Vagina (tissue), 2 donors: ENCODE measurements at regions not wholly inside any gene's neighbourhood (a gene's known extent, or its start where the extent isn't known, plus 50 kb on each side); places are given as distances from the start of the nearest gene placed in this dataset.

Experiments used
- CTCF ChIP-seq, 3 experiments: fragments of 450-650 bp in 2 of 3; fragments of 200-600 bp in 1 of 3; sonication (generic) in 1 of 3; IDR thresholded peaks; one replicate each; pipeline ENCODE4 v1.5.1; 2017 to 2019; ENCODE audit warnings: antibody characterized with exemption in 3 of 3, mild to moderate bottlenecking in 2 of 3, moderate library complexity in 2 of 3
- POLR2A ChIP-seq, 2 donors: fragments of 450-650 bp; IDR thresholded peaks; one replicate each; pipeline ENCODE4 v1.6.1; 2017; ENCODE audit warnings: antibody characterized with exemption in 2 of 2, mild to moderate bottlenecking in 2 of 2, moderate library complexity in 2 of 2
- POLR2AphosphoS5 ChIP-seq, 2 donors: sonication (generic); formaldehyde crosslinking; IDR thresholded peaks; one replicate each; pipeline ENCODE4 v1.9.0; 2017; ENCODE audit warnings: antibody characterized with exemption in 2 of 2, mild to moderate bottlenecking in 2 of 2, low read depth in 1 of 2; ENCODE audit not compliant: insufficient read depth in 1 of 2

DNA sequence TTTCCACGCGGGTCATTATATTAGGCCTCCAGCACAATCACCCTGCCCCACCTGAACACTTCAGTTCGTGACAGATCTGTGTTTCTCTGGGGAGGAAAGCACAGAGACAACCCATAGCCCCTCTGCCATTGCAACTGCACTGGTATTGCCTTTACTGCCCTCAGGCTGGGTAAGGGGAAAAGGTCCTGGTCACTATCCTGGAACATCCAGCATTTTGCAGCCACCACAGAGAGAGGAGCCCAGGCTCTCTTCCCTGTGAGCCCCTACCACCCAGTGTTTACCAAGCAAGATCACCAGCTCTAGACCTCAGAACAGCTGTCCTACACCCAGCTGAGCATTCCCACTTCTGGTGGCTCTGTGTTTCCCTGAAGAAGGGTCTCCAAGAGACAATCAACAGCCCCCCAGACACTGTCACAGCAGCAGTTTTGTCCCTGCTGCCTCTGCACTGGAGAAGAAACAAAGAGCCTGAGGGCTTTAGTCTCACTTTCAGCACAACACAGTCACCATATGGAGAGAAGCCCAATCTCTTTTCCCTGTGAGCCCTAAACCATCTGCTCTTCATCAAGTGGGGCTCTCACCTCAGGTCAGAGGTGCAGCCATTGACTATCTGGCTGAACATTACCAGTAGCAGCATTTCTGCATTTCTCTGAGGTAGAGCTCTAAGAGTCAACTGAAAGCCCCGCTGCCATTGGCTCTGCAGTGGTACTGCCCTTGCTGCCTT is 655.2 kb upstream of the FAM174A start:
- TF ChIP-seq POLR2AphosphoS5 (IDR thresholded peaks at IDR 0.05; ENCODE audit: insufficient read depth in 1 of 2, low read depth in 1 of 2) (no peak), CTCF (IDR thresholded peaks at IDR 0.05) (no peak), POLR2A (IDR thresholded peaks at IDR 0.05) (no peak)
